Skeletal muscle satellite cell (primary cell): ENCODE measurements at regions not wholly inside any gene's neighbourhood (a gene's known extent, or its start where the extent isn't known, plus 50 kb on each side); places are given as distances from the start of the nearest gene placed in this dataset.

Experiments used
- H3K27me3 ChIP-seq: 2 replicates; pipeline ENCODE4 v1.7.0; 2013; ENCODE audit warnings: low read length; ENCODE audit not compliant: control insufficient read depth, insufficient read depth
- H3K36me3 ChIP-seq: 2 replicates; pipeline ENCODE4 v1.7.0; 2013; ENCODE audit warnings: mild to moderate bottlenecking, control low read depth, low read length; ENCODE audit not compliant: insufficient read depth
- H3K4me1 ChIP-seq: 2 replicates; pipeline ENCODE4 v1.7.0; 2013; ENCODE audit warnings: low read length; ENCODE audit not compliant: control insufficient read depth, insufficient read depth
- H3K4me2 ChIP-seq: 2 replicates; pipeline ENCODE4 v1.7.0; 2013; ENCODE audit warnings: mild to moderate bottlenecking, low read length
- H3K4me3 ChIP-seq: 2 replicates; pipeline ENCODE4 v1.7.0; 2013; ENCODE audit warnings: low read length
- H3K9ac ChIP-seq: 2 replicates; pipeline ENCODE4 v1.7.0; 2013; ENCODE audit warnings: mild to moderate bottlenecking, low read depth, low read length, moderate library complexity
- H3K9me3 ChIP-seq: replicated peaks from 2 replicates; pipeline ENCODE4 v1.7.0; 2013; ENCODE audit warnings: mild to moderate bottlenecking, control low read depth, low read length

- Histone ChIP-seq H3K9ac (no peak overlapping the region), H3K27me3 (peaks cover 25% of the 10 kb centered on the region), H3K4me3 (no peak overlapping the region), H3K4me2 (no peak overlapping the region), H3K9me3 (no peaks in the 10 kb centered on the region), H3K36me3 (no peaks in the 10 kb centered on the region), H3K4me1 (no peaks in the 10 kb centered on the region)
These were observed 61.0 kb downstream of the MRGPRX1 start for GRCh38 chr11:18878211-18878610.

DNA sequence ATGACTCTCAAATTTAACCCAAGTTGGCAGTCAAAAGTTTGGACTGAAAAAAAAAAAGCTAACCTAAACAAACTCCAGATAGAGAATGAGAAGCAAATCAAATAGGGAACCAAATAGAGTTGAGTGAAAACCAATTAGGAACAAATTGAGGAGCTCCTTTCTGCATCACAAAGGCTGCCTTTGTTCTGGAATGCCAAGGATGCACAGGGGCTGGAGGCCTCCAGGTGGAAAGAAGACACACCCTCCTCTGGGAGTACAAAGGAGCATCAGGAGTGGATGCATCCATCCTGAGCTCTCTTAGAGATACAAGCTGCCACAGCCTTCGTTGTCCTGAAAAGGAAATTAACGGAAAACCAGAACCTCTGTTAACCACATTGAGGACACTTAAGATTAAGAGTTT lies 73.3 kb downstream of the MRGPRX1 start:
- Histone ChIP-seq H3K9ac (no peak overlapping the region), H3K4me3 (no peak overlapping the region), H3K4me2 (no peak overlapping the region), H3K4me1 (no peaks in the 10 kb centered on the region), H3K9me3 (no peaks in the 10 kb centered on the region), H3K36me3 (no peaks in the 10 kb centered on the region), H3K27me3 (peaks cover 47% of the 10 kb centered on the region)

GRCh38 chr11:18865261-18865660 lies 73.7 kb upstream of the PTPN5 start:
- H3K9ac ChIP-seq, result no peak overlapping the region
- H3K9me3 ChIP-seq, result no peaks in the 10 kb centered on the region
- no peak overlapping the region for H3K4me3 ChIP-seq
- H3K4me2 ChIP-seq, result no peak overlapping the region
- no peaks in the 10 kb centered on the region for H3K36me3 ChIP-seq
- peaks cover 52% of the 10 kb centered on the region for H3K27me3 ChIP-seq
- no peaks in the 10 kb centered on the region for H3K4me1 ChIP-seq

GRCh38 chr11:18853086-18853720 lies 61.6 kb upstream of the PTPN5 start:
- Histone ChIP-seq H3K9ac (no peak overlapping the region), H3K4me2 (no peak overlapping the region), H3K36me3 (no peaks in the 10 kb centered on the region), H3K9me3 (no peaks in the 10 kb centered on the region), H3K4me3 (no peak overlapping the region), H3K27me3 (peaks cover 16% of the 10 kb centered on the region), H3K4me1 (no peaks in the 10 kb centered on the region)

DNA sequence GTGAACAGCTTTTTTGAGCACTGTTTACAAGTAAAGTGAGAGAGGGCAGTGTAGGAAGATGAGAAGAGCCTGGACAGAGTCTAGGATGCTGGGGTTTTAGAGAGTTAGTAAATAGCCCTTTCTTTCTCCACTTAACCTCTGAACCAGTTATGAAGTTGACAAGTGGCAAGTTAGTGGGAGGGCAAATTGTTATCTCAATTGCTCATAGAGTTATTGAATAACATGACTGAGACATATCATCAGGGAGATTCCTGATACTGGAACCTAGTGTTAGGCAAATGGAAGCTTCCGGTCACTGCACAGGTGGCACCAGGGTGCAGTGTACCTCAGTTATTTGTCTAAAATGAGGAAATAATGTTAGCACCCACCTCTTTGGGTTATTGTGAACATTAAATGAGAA lies 57.8 kb upstream of the PTPN5 start:
- Histone ChIP-seq H3K27me3 (peaks cover 27% of the 10 kb centered on the region), H3K9ac (no peak overlapping the region), H3K9me3 (no peaks in the 10 kb centered on the region), H3K4me3 (no peak overlapping the region), H3K4me2 (no peak overlapping the region), H3K36me3 (no peaks in the 10 kb centered on the region), H3K4me1 (no peaks in the 10 kb centered on the region)

DNA sequence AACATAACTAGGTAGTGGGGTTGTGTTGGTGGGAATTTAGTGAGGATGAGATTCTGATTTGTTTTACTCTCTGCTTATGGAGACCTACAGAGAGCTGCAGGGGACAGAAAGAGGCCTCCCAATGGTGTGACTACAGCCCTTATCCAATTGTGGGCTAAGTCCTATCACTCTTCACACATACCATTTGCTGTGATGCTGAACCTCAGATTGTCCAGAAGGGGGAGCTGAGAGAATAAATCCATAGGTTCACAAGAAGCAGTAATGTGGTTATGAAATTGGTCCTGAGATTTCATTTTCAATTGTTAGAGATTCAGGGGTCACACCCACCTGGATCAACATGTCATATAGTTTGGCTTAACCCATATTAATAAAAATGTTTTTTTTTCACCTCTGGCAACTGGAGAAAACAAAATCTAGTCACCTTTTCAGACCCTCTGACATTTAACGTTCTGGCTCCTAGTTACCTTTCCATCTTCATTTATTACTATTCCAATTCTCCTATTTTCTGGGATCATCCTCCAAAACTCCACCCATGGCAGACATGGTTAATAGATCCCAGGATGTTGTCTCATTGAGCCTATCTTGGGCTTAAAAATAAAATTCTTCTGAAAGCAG lies 53.3 kb upstream of the PTPN5 start:
- H3K9me3 ChIP-seq, result no peaks in the 10 kb centered on the region
- H3K4me3 ChIP-seq, result no peak overlapping the region
- H3K36me3 ChIP-seq, result no peaks in the 10 kb centered on the region
- peaks cover 24% of the 10 kb centered on the region for H3K27me3 ChIP-seq
- H3K4me2 ChIP-seq, result no peak overlapping the region
- no peaks in the 10 kb centered on the region for H3K4me1 ChIP-seq
- no peak overlapping the region for H3K9ac ChIP-seq
